ENCODE measurements at regions not wholly inside any gene's neighbourhood (a gene's known extent, or its start where the extent isn't known, plus 50 kb on each side); places are given as distances from the start of the nearest gene placed in this dataset.

- ChIA-PET POLR2A (no interaction called here), CTCF (no interaction called here)
- TF ChIP-seq EZH2 (IDR thresholded peaks at IDR 0.05; ENCODE audit: borderline replicate concordance, insufficient read depth, low read depth, low read length, poor library complexity, severe bottlenecking) (no peak), CTCF (IDR thresholded peaks at IDR 0.05) (no peak)
- Histone ChIP-seq H3K36me3 (replicated peaks in 1 of 2; ENCODE audit: control extremely low read depth in 1 of 2, control insufficient read depth in 1 of 2, extremely low read depth in 1 of 2, insufficient read depth in 2 of 2, low read length in 1 of 2) (no peaks in the 10 kb centered on the region), H3K4me3 (ENCODE audit: control extremely low read depth in 1 of 5, extremely low read depth in 1 of 5, insufficient read depth in 1 of 5, low read depth in 2 of 5, low read length in 4 of 5) (no peak overlapping the region), H2AFZ (ENCODE audit: insufficient read depth, low read depth, low read length, poor library complexity, severe bottlenecking) (no peak overlapping the region), H3K4me1 (ENCODE audit: control insufficient read depth in 2 of 2, insufficient read depth in 2 of 2, low read length in 2 of 2) (no peaks in the 10 kb centered on the region), H3K27ac (ENCODE audit: low read length in 2 of 2) (no peak overlapping the region), H4K20me1 (ENCODE audit: control insufficient read depth, insufficient read depth, low read length, poor library complexity, severe bottlenecking) (no peaks in the 10 kb centered on the region), H3K4me2 (replicated peaks; ENCODE audit: low read depth, low read length, poor library complexity, severe bottlenecking) (no peak overlapping the region), H3K9ac (ENCODE audit: low read length) (no peak overlapping the region), H3K27me3 (replicated peaks in 1 of 4; ENCODE audit: control extremely low read depth in 1 of 4, control insufficient read depth in 3 of 4, insufficient read depth in 4 of 4, low read length in 3 of 4) (no peaks in the 10 kb centered on the region), H3K9me3 (ENCODE audit: control extremely low read depth in 1 of 3, control insufficient read depth in 2 of 3, insufficient read depth in 1 of 3, low read length in 2 of 3) (no peaks in the 10 kb centered on the region), H3K79me2 (ENCODE audit: control insufficient read depth, insufficient read depth, low read length) (no peaks in the 10 kb centered on the region)
- peaks cover 3% of the 10 kb centered on the region for H3K27me3 Mint-ChIP-seq
- intact Hi-C loops (cut with micrococcal nuclease) = no loop called here
- no peaks in the 10 kb centered on the region for H3K9me3 Mint-ChIP-seq (ENCODE audit: insufficient read depth)
- H3K4me1 Mint-ChIP-seq = no peaks in the 10 kb centered on the region
- DNase-seq = no peak
- H3K27ac Mint-ChIP-seq = no peak overlapping the region
- no peak overlapping the region for H3K4me3 Mint-ChIP-seq
- 85% methylated on average over 6 of the region's 7 CpGs for WGBS (ENCODE audit: insufficient coverage)
- no peak for ATAC-seq (ENCODE audit: low read depth)
These were observed 98.8 kb downstream of the SOD2 start for GRCh38 chr6:159594106-159594749.

GRCh38 chr6:159590835-159591234 lies 102.2 kb downstream of the SOD2 start:
- Histone ChIP-seq H3K4me3 (ENCODE audit: control extremely low read depth in 1 of 5, extremely low read depth in 1 of 5, insufficient read depth in 1 of 5, low read depth in 2 of 5, low read length in 4 of 5) (no peak overlapping the region), H3K27me3 (replicated peaks in 1 of 4; ENCODE audit: control extremely low read depth in 1 of 4, control insufficient read depth in 3 of 4, insufficient read depth in 4 of 4, low read length in 3 of 4) (no peaks in the 10 kb centered on the region), H3K9ac (ENCODE audit: low read length) (no peak overlapping the region), H2AFZ (ENCODE audit: insufficient read depth, low read depth, low read length, poor library complexity, severe bottlenecking) (no peak overlapping the region), H3K4me1 (ENCODE audit: control insufficient read depth in 2 of 2, insufficient read depth in 2 of 2, low read length in 2 of 2) (no peaks in the 10 kb centered on the region), H3K4me2 (replicated peaks; ENCODE audit: low read depth, low read length, poor library complexity, severe bottlenecking) (no peak overlapping the region), H3K36me3 (replicated peaks in 1 of 2; ENCODE audit: control extremely low read depth in 1 of 2, control insufficient read depth in 1 of 2, extremely low read depth in 1 of 2, insufficient read depth in 2 of 2, low read length in 1 of 2) (no peaks in the 10 kb centered on the region), H3K9me3 (ENCODE audit: control extremely low read depth in 1 of 3, control insufficient read depth in 2 of 3, insufficient read depth in 1 of 3, low read length in 2 of 3) (peaks cover 0 to 3% (median 0%) of the 10 kb centered on the region in 3 donors), H4K20me1 (ENCODE audit: control insufficient read depth, insufficient read depth, low read length, poor library complexity, severe bottlenecking) (no peaks in the 10 kb centered on the region), H3K79me2 (ENCODE audit: control insufficient read depth, insufficient read depth, low read length) (no peaks in the 10 kb centered on the region), H3K27ac (ENCODE audit: low read length in 2 of 2) (no peak overlapping the region)
- no peaks in the 10 kb centered on the region for H3K9me3 Mint-ChIP-seq (ENCODE audit: insufficient read depth)
- no peak for ATAC-seq (ENCODE audit: low read depth)
- no peak overlapping the region for H3K4me3 Mint-ChIP-seq
- intact Hi-C loops (cut with micrococcal nuclease) = no loop called here
- no peaks in the 10 kb centered on the region for H3K4me1 Mint-ChIP-seq
- POLR2A ChIA-PET = no interaction called here
- no peak overlapping the region for H3K27ac Mint-ChIP-seq
- TF ChIP-seq EZH2 (IDR thresholded peaks at IDR 0.05; ENCODE audit: borderline replicate concordance, insufficient read depth, low read depth, low read length, poor library complexity, severe bottlenecking) = no peak
- no peak for TF ChIP-seq CTCF (IDR thresholded peaks at IDR 0.05)
- peaks cover 6% of the 10 kb centered on the region for H3K27me3 Mint-ChIP-seq
- CTCF ChIA-PET = interaction anchor here (0.7 kb wide), 1 partner anchor 20 kb away, joined by 3 read pairs; no protein-coding TSS in a partner anchor
- 100% methylated on average over 3 of the region's 5 CpGs for WGBS (ENCODE audit: insufficient coverage)
- DNase-seq = no peak

All from B cell (primary cell).